Brain microvascular endothelial cell (primary cell): ENCODE measurements at regions not wholly inside any gene's neighbourhood (a gene's known extent, or its start where the extent isn't known, plus 50 kb on each side); places are given as distances from the start of the nearest gene placed in this dataset.
A peak's percentile ranks its signal among the peaks of the same experiment; 100 is the strongest.

ENCODE experiments used
- DNase-seq: peaks from one replicate; pipeline ENCODE4 v3.0.0-alpha.2; 2020
- H3K27ac ChIP-seq: fragments of 250-450 bp; sonication (Bioruptor Pico); 2 replicates; pipeline ENCODE4 v1.5.1; 2020; ENCODE audit warnings: mild to moderate bottlenecking, moderate library complexity
- H3K27me3 ChIP-seq: fragments of 250-450 bp; sonication (Bioruptor Pico); replicated peaks from 2 replicates; pipeline ENCODE4 v1.5.1; 2020; ENCODE audit warnings: mild to moderate bottlenecking
- H3K36me3 ChIP-seq: fragments of 250-450 bp; sonication (Bioruptor Pico); replicated peaks from 2 replicates; pipeline ENCODE4 v1.5.1; 2020; ENCODE audit warnings: mild to moderate bottlenecking
- H3K4me3 ChIP-seq: 2 replicates; pipeline ENCODE4 v1.5.1; 2011; ENCODE audit warnings: low read depth, mild to moderate bottlenecking, control low read depth, low read length, moderate library complexity
- in situ Hi-C: cut with HindIII; loops from 2 replicates; pipeline ENCODE4 v1.10.0; 2017; ENCODE audit warnings: low sequenced_read_pairs, low pct_ligation_motif_present
- TF ChIP-seq, protein P1 (sequence below): IDR thresholded peaks from 2 replicates; pipeline ENCODE4 v1.5.1; 2011; ENCODE audit warnings: low read depth, mild to moderate bottlenecking, moderate library complexity, low read length, control low read depth, inconsistent platforms; ENCODE audit errors: missing control alignments

DNA sequence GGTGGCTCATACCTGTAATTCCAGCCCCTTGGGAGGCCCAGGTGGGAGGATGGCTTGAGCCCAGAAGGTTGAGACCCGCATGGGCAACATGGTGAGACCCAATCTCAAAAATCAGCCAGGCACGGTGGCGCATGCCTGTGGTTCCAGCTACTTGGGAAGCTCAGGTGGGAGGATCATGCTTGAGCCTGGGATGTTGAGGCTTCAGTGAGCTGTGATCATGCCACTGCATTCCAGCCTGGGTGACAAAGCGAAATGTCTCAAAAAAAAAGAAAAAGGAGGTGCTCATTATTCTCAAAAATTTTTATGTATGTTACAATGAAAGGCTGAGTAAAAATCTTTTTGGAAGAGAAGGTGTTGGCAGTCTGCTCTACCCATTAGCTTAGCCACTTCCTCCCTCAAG is 106.8 kb downstream of the TSN start:
- in situ Hi-C loops = no loop called here
- TF ChIP-seq, protein P1, sequence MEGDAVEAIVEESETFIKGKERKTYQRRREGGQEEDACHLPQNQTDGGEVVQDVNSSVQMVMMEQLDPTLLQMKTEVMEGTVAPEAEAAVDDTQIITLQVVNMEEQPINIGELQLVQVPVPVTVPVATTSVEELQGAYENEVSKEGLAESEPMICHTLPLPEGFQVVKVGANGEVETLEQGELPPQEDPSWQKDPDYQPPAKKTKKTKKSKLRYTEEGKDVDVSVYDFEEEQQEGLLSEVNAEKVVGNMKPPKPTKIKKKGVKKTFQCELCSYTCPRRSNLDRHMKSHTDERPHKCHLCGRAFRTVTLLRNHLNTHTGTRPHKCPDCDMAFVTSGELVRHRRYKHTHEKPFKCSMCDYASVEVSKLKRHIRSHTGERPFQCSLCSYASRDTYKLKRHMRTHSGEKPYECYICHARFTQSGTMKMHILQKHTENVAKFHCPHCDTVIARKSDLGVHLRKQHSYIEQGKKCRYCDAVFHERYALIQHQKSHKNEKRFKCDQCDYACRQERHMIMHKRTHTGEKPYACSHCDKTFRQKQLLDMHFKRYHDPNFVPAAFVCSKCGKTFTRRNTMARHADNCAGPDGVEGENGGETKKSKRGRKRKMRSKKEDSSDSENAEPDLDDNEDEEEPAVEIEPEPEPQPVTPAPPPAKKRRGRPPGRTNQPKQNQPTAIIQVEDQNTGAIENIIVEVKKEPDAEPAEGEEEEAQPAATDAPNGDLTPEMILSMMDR = no peak
- no peaks in the 10 kb centered on the region for H3K27me3 ChIP-seq

DNA sequence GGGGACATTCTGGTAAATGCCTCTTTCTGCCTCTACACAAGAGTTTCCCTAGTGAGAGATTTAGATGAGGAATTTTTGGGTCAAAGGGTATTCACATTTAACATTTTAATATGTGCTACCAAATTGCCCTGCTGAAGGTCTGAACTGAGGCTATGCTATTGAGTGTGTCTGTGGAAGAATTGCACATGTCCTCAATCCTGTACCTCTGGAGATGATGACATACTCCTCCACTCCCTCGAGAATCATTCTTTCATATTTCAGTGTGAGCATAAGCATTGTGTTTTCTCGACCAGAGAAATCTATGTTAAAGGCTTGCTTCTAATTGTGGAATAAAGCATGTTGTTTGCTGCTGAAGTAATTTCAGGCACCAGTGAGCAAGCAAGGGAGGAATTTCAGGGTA is 110.5 kb downstream of the TSN start:
- DNase-seq = no peak
- TF ChIP-seq, protein P1 = no peak
- Histone ChIP-seq H3K36me3 (no peaks in the 10 kb centered on the region), H3K27me3 (no peaks in the 10 kb centered on the region), H3K4me3 (no peak overlapping the region), H3K27ac (no peak overlapping the region)
- in situ Hi-C loops = no loop called here

More for the DNA sequence above, 106.8 kb downstream of the TSN start:
- H3K36me3 ChIP-seq = no peaks in the 10 kb centered on the region
- H3K27ac ChIP-seq = no peak overlapping the region
- no peak for DNase-seq
- H3K4me3 ChIP-seq = no peak overlapping the region

DNA sequence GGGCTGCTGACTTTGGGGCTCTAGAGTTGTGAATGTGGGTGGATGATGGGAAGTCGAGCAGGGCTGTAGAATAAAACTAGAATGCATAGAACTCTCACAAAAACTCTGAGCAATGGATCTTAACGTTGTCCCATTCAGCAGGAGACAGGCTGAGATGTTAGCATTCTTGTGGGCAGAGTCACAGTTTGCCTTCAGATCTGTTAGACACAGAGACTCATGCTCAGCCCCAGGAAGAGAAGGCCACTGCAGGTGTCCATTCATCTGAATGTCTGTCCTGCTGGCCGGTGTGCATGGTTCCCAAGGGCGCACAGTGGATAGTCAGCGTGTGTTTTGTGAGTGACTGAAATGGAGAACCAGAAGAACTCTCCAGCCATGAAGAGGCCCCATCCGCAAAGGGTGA is 111.3 kb downstream of the TSN start:
- Histone ChIP-seq H3K27me3 (no peaks in the 10 kb centered on the region), H3K27ac (no peak overlapping the region), H3K36me3 (no peaks in the 10 kb centered on the region), H3K4me3 (no peak overlapping the region)
- TF ChIP-seq, protein P1 = no peak
- peak; percentile 2 for DNase-seq
- in situ Hi-C loops = no loop called here

DNA sequence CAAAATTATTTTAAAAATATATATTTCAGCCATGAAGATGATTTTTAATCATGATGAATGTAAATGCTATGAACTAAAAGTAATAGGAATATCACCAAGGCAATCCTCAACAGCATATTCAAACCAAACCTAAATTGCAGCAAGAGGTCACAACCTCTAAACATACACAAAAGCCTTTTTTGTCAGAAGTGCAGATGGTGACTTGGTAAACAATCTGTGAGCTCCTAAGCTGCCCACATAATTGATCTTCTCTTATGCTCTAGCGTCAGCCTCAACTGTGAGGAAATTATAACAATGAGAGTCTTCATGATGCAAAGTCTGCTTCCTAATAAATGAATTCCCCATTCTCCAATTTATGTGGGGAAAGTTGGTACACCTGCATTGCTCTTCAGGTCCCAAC is 113.2 kb downstream of the TSN start:
- in situ Hi-C loops = no loop called here
- H3K4me3 ChIP-seq = no peak overlapping the region
- no peaks in the 10 kb centered on the region for H3K36me3 ChIP-seq
- DNase-seq = no peak
- H3K27ac ChIP-seq = no peak overlapping the region
- no peaks in the 10 kb centered on the region for H3K27me3 ChIP-seq
- TF ChIP-seq, protein P1 = no peak

DNA sequence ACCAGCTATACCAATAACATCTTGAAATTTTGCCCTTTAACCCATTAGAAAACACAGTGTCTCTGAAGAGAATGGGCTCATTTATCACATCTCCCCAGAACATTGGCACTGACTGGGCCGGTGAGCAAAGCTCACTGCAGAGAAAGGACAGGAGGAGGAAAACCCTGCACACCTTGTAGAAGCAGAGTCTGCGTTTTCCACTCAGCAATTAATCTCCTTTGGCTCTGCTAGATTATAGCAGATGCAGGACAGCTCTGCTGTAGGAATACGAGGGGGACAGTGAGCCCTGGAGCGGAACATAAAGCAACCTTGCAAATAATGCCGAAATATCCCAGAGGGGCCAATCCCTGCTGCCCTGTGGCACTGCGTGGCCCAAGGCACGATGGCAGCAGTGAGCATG is 113.9 kb downstream of the TSN start:
- Histone ChIP-seq H3K27ac (no peak overlapping the region), H3K4me3 (no peak overlapping the region), H3K27me3 (no peaks in the 10 kb centered on the region), H3K36me3 (no peaks in the 10 kb centered on the region)
- no peak for DNase-seq
- TF ChIP-seq, protein P1 = no peak
- in situ Hi-C loops = no loop called here

DNA sequence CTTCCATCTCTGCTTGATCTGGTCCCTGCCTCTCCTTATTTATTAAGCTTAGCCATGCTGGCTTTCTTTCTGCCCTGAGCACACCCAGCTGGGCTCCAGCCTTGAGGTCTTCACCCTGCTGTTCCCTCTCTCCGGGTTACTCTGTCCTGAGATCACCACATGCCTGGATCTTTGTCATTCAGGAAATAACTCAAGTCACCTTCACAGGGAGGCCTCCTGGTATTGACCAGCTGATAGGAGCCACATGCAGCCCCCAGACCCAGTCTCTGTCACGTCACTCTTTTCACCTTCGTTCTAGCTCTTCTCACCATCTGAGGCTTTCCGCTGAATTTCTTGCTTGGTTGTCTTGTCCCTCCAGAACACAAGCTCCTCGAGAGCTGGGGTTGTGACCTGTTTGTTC is 114.4 kb downstream of the TSN start:
- Histone ChIP-seq H3K36me3 (no peaks in the 10 kb centered on the region), H3K27ac (no peak overlapping the region), H3K27me3 (no peaks in the 10 kb centered on the region), H3K4me3 (no peak overlapping the region)
- no peak for DNase-seq
- in situ Hi-C loops = no loop called here
- TF ChIP-seq, protein P1 = no peak
